Endothelial cell (in vitro differentiated cells): ENCODE measurements at regions not wholly inside any gene's neighbourhood (a gene's known extent, or its start where the extent isn't known, plus 50 kb on each side); places are given as distances from the start of the nearest gene placed in this dataset.
"Not testable (repeated sequence)": the region's sequence is repeated elsewhere in the genome, so short reads cannot be mapped to it uniquely, and the experiment has no call there.

Experiments used
- DNase-seq: peaks from one replicate; pipeline ENCODE4 v3.0.0; 2021; ENCODE audit warnings: low spot score
- H3K27ac Mint-ChIP-seq: one replicate; pipeline ENCODE4 v1.8.0; 2021; ENCODE audit warnings: mixed read lengths, inconsistent platforms; ENCODE audit not compliant: unreplicated experiment
- H3K27me3 Mint-ChIP-seq: one replicate; pipeline ENCODE4 v1.8.0; 2021; ENCODE audit warnings: mild to moderate bottlenecking, moderate library complexity, mixed read lengths, inconsistent platforms; ENCODE audit not compliant: unreplicated experiment
- H3K36me3 Mint-ChIP-seq: one replicate; pipeline ENCODE4 v1.8.0; 2021; ENCODE audit warnings: mild to moderate bottlenecking, low read depth, mixed read lengths, inconsistent platforms; ENCODE audit not compliant: unreplicated experiment
- H3K4me1 Mint-ChIP-seq: one replicate; pipeline ENCODE4 v1.8.0; 2021; ENCODE audit warnings: mild to moderate bottlenecking, mixed read lengths, inconsistent platforms; ENCODE audit not compliant: unreplicated experiment
- H3K4me3 Mint-ChIP-seq: one replicate; pipeline ENCODE4 v1.8.0; 2021; ENCODE audit warnings: mild to moderate bottlenecking, mixed read lengths, inconsistent platforms; ENCODE audit not compliant: unreplicated experiment
- H3K9me3 Mint-ChIP-seq: one replicate; pipeline ENCODE4 v1.8.0; 2021; ENCODE audit warnings: mixed read lengths, inconsistent platforms; ENCODE audit not compliant: unreplicated experiment
- TF ChIP-seq, protein P1 (sequence below): fragments of 200-600 bp; sonication (generic); IDR thresholded peaks from one replicate; pipeline ENCODE4 v1.5.0; 2021; ENCODE audit warnings: antibody characterized with exemption; ENCODE audit not compliant: unreplicated experiment

DNA sequence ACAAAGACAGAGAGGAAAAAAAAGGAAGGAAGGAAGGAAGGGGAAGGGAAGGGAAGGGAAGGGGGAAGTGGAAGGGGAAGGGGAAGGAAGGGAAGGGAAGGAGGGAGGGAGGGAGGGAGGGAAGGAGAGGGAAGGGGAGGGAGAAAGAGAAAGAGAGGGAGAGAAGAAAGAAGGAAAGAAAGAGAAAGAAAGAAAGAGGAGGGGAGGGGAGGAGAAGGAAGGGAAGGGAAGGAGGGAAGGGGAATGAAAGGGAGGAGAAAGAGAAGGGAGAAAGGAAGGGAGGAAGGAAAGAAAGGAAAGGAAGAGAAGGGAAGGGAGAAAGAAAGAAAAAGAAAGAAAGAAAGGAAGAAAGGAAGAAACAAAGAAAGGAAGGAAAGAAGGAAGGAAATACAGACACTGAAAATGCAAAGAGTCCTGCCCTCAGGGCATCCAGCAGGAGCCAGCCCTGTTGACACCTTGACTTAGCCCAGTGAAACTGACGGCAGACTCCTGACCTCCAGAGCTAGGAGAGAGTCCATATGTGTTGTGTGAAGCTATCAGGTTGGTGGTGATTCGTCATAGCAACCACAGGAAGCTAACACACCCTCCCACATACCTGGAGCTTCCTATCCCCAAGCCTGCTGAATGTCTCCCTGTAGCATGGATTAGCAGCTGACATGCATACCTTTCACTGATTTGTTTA is 58.7 kb upstream of the SULF2 start:
- TF ChIP-seq, protein P1, sequence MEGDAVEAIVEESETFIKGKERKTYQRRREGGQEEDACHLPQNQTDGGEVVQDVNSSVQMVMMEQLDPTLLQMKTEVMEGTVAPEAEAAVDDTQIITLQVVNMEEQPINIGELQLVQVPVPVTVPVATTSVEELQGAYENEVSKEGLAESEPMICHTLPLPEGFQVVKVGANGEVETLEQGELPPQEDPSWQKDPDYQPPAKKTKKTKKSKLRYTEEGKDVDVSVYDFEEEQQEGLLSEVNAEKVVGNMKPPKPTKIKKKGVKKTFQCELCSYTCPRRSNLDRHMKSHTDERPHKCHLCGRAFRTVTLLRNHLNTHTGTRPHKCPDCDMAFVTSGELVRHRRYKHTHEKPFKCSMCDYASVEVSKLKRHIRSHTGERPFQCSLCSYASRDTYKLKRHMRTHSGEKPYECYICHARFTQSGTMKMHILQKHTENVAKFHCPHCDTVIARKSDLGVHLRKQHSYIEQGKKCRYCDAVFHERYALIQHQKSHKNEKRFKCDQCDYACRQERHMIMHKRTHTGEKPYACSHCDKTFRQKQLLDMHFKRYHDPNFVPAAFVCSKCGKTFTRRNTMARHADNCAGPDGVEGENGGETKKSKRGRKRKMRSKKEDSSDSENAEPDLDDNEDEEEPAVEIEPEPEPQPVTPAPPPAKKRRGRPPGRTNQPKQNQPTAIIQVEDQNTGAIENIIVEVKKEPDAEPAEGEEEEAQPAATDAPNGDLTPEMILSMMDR = no peak
- DNase-seq = no peak
- H3K27me3 Mint-ChIP-seq = peaks cover 3% of the 10 kb centered on the region
- H3K36me3 Mint-ChIP-seq = no peaks in the 10 kb centered on the region
- no peak overlapping the region for H3K4me3 Mint-ChIP-seq
- no peak overlapping the region for H3K27ac Mint-ChIP-seq
- H3K4me1 Mint-ChIP-seq = peaks cover 11% of the 10 kb centered on the region
- no peaks in the 10 kb centered on the region for H3K9me3 Mint-ChIP-seq

GRCh38 chr20:47842950-47843349 is 57.7 kb upstream of the SULF2 start:
- DNase-seq, H3K9me3 Mint-ChIP-seq, H3K4me1 Mint-ChIP-seq, H3K4me3 Mint-ChIP-seq, H3K36me3 Mint-ChIP-seq, H3K27ac Mint-ChIP-seq, H3K27me3 Mint-ChIP-seq: not testable (repeated sequence)

DNA sequence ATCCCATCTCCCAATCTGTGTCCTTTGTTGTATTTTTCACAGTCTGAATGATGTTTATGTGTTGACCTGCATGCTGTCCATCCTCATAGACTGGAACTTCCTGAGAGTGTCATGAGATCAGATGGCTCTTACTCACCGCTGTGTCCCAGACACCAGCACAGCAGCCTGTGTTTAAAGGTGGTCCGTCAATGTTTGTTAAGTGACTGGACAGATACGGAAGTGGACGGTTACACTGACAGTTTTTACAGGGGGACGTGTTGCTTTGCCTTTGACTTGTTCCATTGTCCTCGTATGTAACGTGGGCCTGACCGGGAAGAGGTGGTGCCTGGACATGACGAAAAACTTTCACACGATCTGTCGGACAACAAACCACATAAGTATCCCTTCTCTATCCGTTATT is 56.7 kb upstream of the SULF2 start:
- H3K4me3 Mint-ChIP-seq, H3K27me3 Mint-ChIP-seq, DNase-seq, H3K27ac Mint-ChIP-seq, H3K9me3 Mint-ChIP-seq, H3K4me1 Mint-ChIP-seq, H3K36me3 Mint-ChIP-seq: not testable (repeated sequence)

- not testable (repeated sequence) for H3K9me3 Mint-ChIP-seq, H3K36me3 Mint-ChIP-seq, H3K4me1 Mint-ChIP-seq, H3K27me3 Mint-ChIP-seq, DNase-seq, H3K27ac Mint-ChIP-seq, H3K4me3 Mint-ChIP-seq
These were observed 51.1 kb upstream of the SULF2 start for GRCh38 chr20:47836256-47836817.
